ENCODE measurements at regions not wholly inside any gene's neighbourhood (a gene's known extent, or its start where the extent isn't known, plus 50 kb on each side); places are given as distances from the start of the nearest gene placed in this dataset.

GRCh38 chr13:85316506-85317025 is 482.7 kb downstream of the SLITRK6 start:
- TF ChIP-seq CTCF (IDR thresholded peaks at IDR 0.05; ENCODE audit: borderline replicate concordance, extremely low read depth, low read length, poor library complexity, severe bottlenecking), result no peak
- TF ChIP-seq EZH2 (IDR thresholded peaks at IDR 0.05; ENCODE audit: borderline replicate concordance, low read depth, low read length, severe bottlenecking), result no peak
